ENCODE measurements at regions not wholly inside any gene's neighbourhood (a gene's known extent, or its start where the extent isn't known, plus 50 kb on each side); places are given as distances from the start of the nearest gene placed in this dataset.

- TF ChIP-seq MYNN (IDR thresholded peaks at IDR 0.05), result no peak
- no peak for TF ChIP-seq MYNN (CRISPR knock-in tag; IDR thresholded peaks at IDR 0.05)
- TF ChIP-seq ZBTB7A (IDR thresholded peaks at IDR 0.05; ENCODE audit: borderline replicate concordance, control insufficient read depth, low read depth, low read length), result no peak
- TF ChIP-seq FOXM1 (IDR thresholded peaks at IDR 0.05; ENCODE audit: low read depth), result no peak
- no peak for TF ChIP-seq FOXM1 (CRISPR knock-in tag; IDR thresholded peaks at IDR 0.05; ENCODE audit: low read depth)
Observed at GRCh38 chr7:85644272-85644671, 457.4 kb upstream of the SEMA3D start.

Measured in K562 (cell line).